Loucy (cell line): ENCODE measurements at regions not wholly inside any gene's neighbourhood (a gene's known extent, or its start where the extent isn't known, plus 50 kb on each side); places are given as distances from the start of the nearest gene placed in this dataset.

ENCODE experiments used
- CTCF ChIP-seq: fragments of 200-600 bp; sonication (generic); conservative IDR thresholded peaks from 2 replicates; pipeline ENCODE4 v1.5.1; 2014; ENCODE audit warnings: mild to moderate bottlenecking, antibody characterized with exemption, low read length
- EZH2phosphoT487 ChIP-seq: fragments of 200-600 bp; IDR thresholded peaks from 2 replicates; pipeline ENCODE4 v1.6.1; 2018; ENCODE audit warnings: antibody characterized with exemption, mild to moderate bottlenecking, moderate library complexity, borderline replicate concordance

- no peak for TF ChIP-seq CTCF
- TF ChIP-seq EZH2phosphoT487, result no peak
These were observed 60.5 kb upstream of the HAND1 start for GRCh38 chr5:154538492-154538891.
